HG02973 (cell line): ENCODE measurements at regions not wholly inside any gene's neighbourhood (a gene's known extent, or its start where the extent isn't known, plus 50 kb on each side); places are given as distances from the start of the nearest gene placed in this dataset.
"Not testable (repeated sequence)": the region's sequence is repeated elsewhere in the genome, so short reads cannot be mapped to it uniquely, and the experiment has no call there.

Source experiments
- ATAC-seq: cut with Tn5 transposase; IDR thresholded peaks from one replicate; pipeline ENCODE4 v1.9.1; 2021; ENCODE audit warnings: moderate library complexity; ENCODE audit not compliant: unreplicated experiment

- ATAC-seq: no peak
These were observed 772.0 kb downstream of the TRIML1 start for GRCh38 chr4:188911199-188911598.

- ATAC-seq: no peak
These were observed 772.5 kb downstream of the TRIML1 start for GRCh38 chr4:188911707-188912106.

GRCh38 chr4:188915175-188915574 is 775.9 kb downstream of the TRIML1 start:
- ATAC-seq: no peak

GRCh38 chr4:188918787-188919186 is 779.5 kb downstream of the TRIML1 start:
- ATAC-seq: no peak

- no peak for ATAC-seq
These were observed 791.6 kb downstream of the TRIML1 start for GRCh38 chr4:188930822-188931221.

- no peak for ATAC-seq
These were observed 795.2 kb downstream of the TRIML1 start for GRCh38 chr4:188934320-188934962.

GRCh38 chr4:188941524-188942119 is 802.4 kb downstream of the TRIML1 start:
- no peak for ATAC-seq

GRCh38 chr4:188942606-188943005 is 803.4 kb downstream of the TRIML1 start:
- ATAC-seq: no peak

GRCh38 chr4:188949596-188949995 is 810.4 kb downstream of the TRIML1 start:
- no peak for ATAC-seq

- ATAC-seq: no peak
These were observed 815.8 kb downstream of the TRIML1 start for GRCh38 chr4:188955066-188955465.

- ATAC-seq: no peak
These were observed 817.3 kb downstream of the TRIML1 start for GRCh38 chr4:188956566-188956965.

GRCh38 chr4:188958346-188958745 is 819.1 kb downstream of the TRIML1 start:
- ATAC-seq: no peak

- no peak for ATAC-seq
These were observed 820.2 kb downstream of the TRIML1 start for GRCh38 chr4:188959424-188959823.

GRCh38 chr4:188960411-188961093 is 821.3 kb downstream of the TRIML1 start:
- ATAC-seq: no peak

GRCh38 chr4:188971125-188971524 is 831.9 kb downstream of the TRIML1 start:
- ATAC-seq: no peak

- ATAC-seq: no peak
These were observed 836.0 kb downstream of the TRIML1 start for GRCh38 chr4:188975271-188975670.

- ATAC-seq: no peak
These were observed 837.4 kb downstream of the TRIML1 start for GRCh38 chr4:188976644-188977115.

GRCh38 chr4:188977232-188977631 is 838.0 kb downstream of the TRIML1 start:
- not testable (repeated sequence) for ATAC-seq

GRCh38 chr4:188984518-188984917 is 845.3 kb downstream of the TRIML1 start:
- ATAC-seq: no peak

GRCh38 chr4:188986271-188986689 is 847.0 kb downstream of the TRIML1 start:
- no peak for ATAC-seq

- ATAC-seq: no peak
These were observed 847.8 kb downstream of the TRIML1 start for GRCh38 chr4:188987011-188987410.

- no peak for ATAC-seq
These were observed 848.9 kb downstream of the TRIML1 start for GRCh38 chr4:188988131-188988530.
